Mesenchymal stem cell (in vitro differentiated cells and primary cell): ENCODE measurements at regions not wholly inside any gene's neighbourhood (a gene's known extent, or its start where the extent isn't known, plus 50 kb on each side); places are given as distances from the start of the nearest gene placed in this dataset.
A peak's percentile ranks its signal among the peaks of the same experiment; 100 is the strongest.

ENCODE experiments used
- DNase-seq: peaks from one replicate; pipeline ENCODE4 v3.0.0-alpha.2; 2013
- H2AFZ ChIP-seq: one replicate; pipeline ENCODE4 v1.6.1; 2013; ENCODE audit warnings: low read depth, mild to moderate bottlenecking, control low read depth, inconsistent platforms, low read length, moderate library complexity
- H2AK5ac ChIP-seq: 2 replicates; pipeline ENCODE4 v1.6.1; 2013; ENCODE audit warnings: low read length, moderate library complexity, mild to moderate bottlenecking, inconsistent platforms; ENCODE audit not compliant: severe bottlenecking
- H2BK120ac ChIP-seq: one replicate; pipeline ENCODE4 v1.6.1; 2013; ENCODE audit warnings: low read depth, mild to moderate bottlenecking, inconsistent platforms, low read length, moderate library complexity
- H2BK12ac ChIP-seq, 2 experiments: one replicate each; pipeline ENCODE4 v1.6.1; 2013; ENCODE audit warnings: inconsistent platforms in 2 of 2, low read length in 2 of 2, mild to moderate bottlenecking in 2 of 2, moderate library complexity in 2 of 2, control low read depth in 1 of 2
- H2BK15ac ChIP-seq: one replicate; pipeline ENCODE4 v1.6.1; 2013; ENCODE audit warnings: mild to moderate bottlenecking, low read depth, inconsistent platforms; ENCODE audit not compliant: poor library complexity, severe bottlenecking
- H2BK5ac ChIP-seq: 2 replicates; pipeline ENCODE4 v1.6.1; 2013; ENCODE audit warnings: low read depth, mild to moderate bottlenecking, low read length, control low read depth, inconsistent platforms; ENCODE audit not compliant: poor library complexity, severe bottlenecking
- H3K14ac ChIP-seq, 2 experiments: one replicate each; pipeline ENCODE4 v1.6.1; 2013; ENCODE audit warnings: inconsistent platforms in 2 of 2, low read length in 2 of 2, control low read depth in 1 of 2, mild to moderate bottlenecking in 1 of 2, moderate library complexity in 1 of 2
- H3K18ac ChIP-seq, 2 experiments: one replicate each; pipeline ENCODE4 v1.6.1; 2013; ENCODE audit warnings: inconsistent platforms in 2 of 2, low read length in 2 of 2, control low read depth in 1 of 2, low read depth in 1 of 2, mild to moderate bottlenecking in 1 of 2
- H3K23ac ChIP-seq, 2 experiments: one replicate each; pipeline ENCODE4 v1.6.1; 2013; ENCODE audit warnings: inconsistent platforms in 2 of 2, low read length in 2 of 2, mild to moderate bottlenecking in 2 of 2, moderate library complexity in 2 of 2, control low read depth in 1 of 2
- H3K27ac ChIP-seq: 2 replicates; pipeline ENCODE4 v1.5.1; 2013; ENCODE audit warnings: mild to moderate bottlenecking, moderate library complexity, low read length, control low read depth, inconsistent platforms; ENCODE audit not compliant: poor library complexity, severe bottlenecking
- H3K27me3 ChIP-seq, 2 experiments: 2 replicates each; pipeline versions ENCODE4 v1.6.1 to v1.7.0; 2013; ENCODE audit warnings: low read length in 2 of 2, mild to moderate bottlenecking in 2 of 2, moderate library complexity in 2 of 2, control low read depth in 1 of 2, inconsistent platforms in 1 of 2; ENCODE audit not compliant: control insufficient read depth in 1 of 2, insufficient read depth in 1 of 2
- H3K36me3 ChIP-seq, 2 experiments: 2 replicates each; pipeline versions ENCODE4 v1.6.1 to v1.7.0; 2013; ENCODE audit warnings: low read length in 2 of 2, control low read depth in 1 of 2, inconsistent platforms in 1 of 2, low read depth in 1 of 2, mild to moderate bottlenecking in 1 of 2; ENCODE audit not compliant: insufficient read depth in 2 of 2, control insufficient read depth in 1 of 2
- H3K4ac ChIP-seq, 2 experiments: one replicate each; pipeline ENCODE4 v1.6.1; 2013; ENCODE audit warnings: inconsistent platforms in 2 of 2, low read length in 2 of 2, mild to moderate bottlenecking in 2 of 2, moderate library complexity in 2 of 2, control low read depth in 1 of 2, low read depth in 1 of 2
- H3K4me1 ChIP-seq: 2 replicates; pipeline ENCODE4 v1.6.1; 2013; ENCODE audit warnings: low read depth, low read length, control low read depth; ENCODE audit not compliant: control insufficient read depth, insufficient read depth
- H3K4me2 ChIP-seq: 2 replicates; pipeline ENCODE4 v1.6.1; 2013; ENCODE audit warnings: low read length, mild to moderate bottlenecking, inconsistent platforms; ENCODE audit not compliant: poor library complexity, severe bottlenecking
- H3K4me3 ChIP-seq, 2 experiments: 2 replicates each; pipeline versions ENCODE4 v1.5.1 to v1.7.0; 2013; ENCODE audit warnings: low read length in 2 of 2, mild to moderate bottlenecking in 2 of 2, control low read depth in 1 of 2, low read depth in 1 of 2; ENCODE audit not compliant: insufficient read depth in 1 of 2
- H3K79me1 ChIP-seq: replicated peaks from 2 replicates; pipeline ENCODE4 v1.6.1; 2013; ENCODE audit warnings: mild to moderate bottlenecking, control low read depth, low read length, inconsistent platforms; ENCODE audit not compliant: poor library complexity, severe bottlenecking
- H3K9ac ChIP-seq: 2 replicates; pipeline ENCODE4 v1.7.0; 2013; ENCODE audit warnings: mild to moderate bottlenecking, low read length, moderate library complexity
- H3K9me3 ChIP-seq: 2 replicates; pipeline ENCODE4 v1.7.0; 2013; ENCODE audit warnings: mild to moderate bottlenecking, low read length; ENCODE audit not compliant: control insufficient read depth
- H4K8ac ChIP-seq: one replicate; pipeline ENCODE4 v1.6.1; 2013; ENCODE audit warnings: inconsistent platforms, mild to moderate bottlenecking, low read length, moderate library complexity
- H4K91ac ChIP-seq: one replicate; pipeline ENCODE4 v1.6.1; 2013; ENCODE audit warnings: mild to moderate bottlenecking, low read length, inconsistent platforms
- WGBS: methylation state at CpG from one replicate; pipeline ENCODE4 v1.1.7; 2013; ENCODE audit warnings: mixed read lengths; 5-methylcytosine and 5-hydroxymethylcytosine counted together

- no peaks in the 10 kb centered on the region for H3K27me3 ChIP-seq
- no peak overlapping the region for H2AFZ ChIP-seq
- H3K27ac ChIP-seq = no peak overlapping the region
- no peaks in the 10 kb centered on the region for H3K79me1 ChIP-seq
- no peak overlapping the region for H3K18ac ChIP-seq
- H3K36me3 ChIP-seq = no peaks in the 10 kb centered on the region
- H2BK15ac ChIP-seq = no peak overlapping the region
- no peak overlapping the region for H2BK5ac ChIP-seq
- 98% methylated on average over 2 of the region's 2 CpGs for WGBS
- no peak overlapping the region for H2AK5ac ChIP-seq
- H3K4me3 ChIP-seq = no peak overlapping the region
- no peak overlapping the region for H4K8ac ChIP-seq
- no peak overlapping the region for H4K91ac ChIP-seq
- H3K23ac ChIP-seq = no peak overlapping the region
- no peak overlapping the region for H3K4ac ChIP-seq
- H3K4me1 ChIP-seq = no peaks in the 10 kb centered on the region
- H3K4me2 ChIP-seq = no peak overlapping the region
- DNase-seq = no peak
- no peak overlapping the region for H3K9ac ChIP-seq
- H3K14ac ChIP-seq = no peak overlapping the region
- H3K9me3 ChIP-seq = no peaks in the 10 kb centered on the region
- peak overlapping the region in 1 of 2 experiments; percentile 71 for H2BK12ac ChIP-seq
- H2BK120ac ChIP-seq = no peak overlapping the region
Measured at GRCh38 chr11:106384429-106384828, 307.0 kb downstream of the AASDHPPT start.

- Histone ChIP-seq H2BK5ac (no peak overlapping the region), H3K36me3 (no peaks in the 10 kb centered on the region), H3K4ac (no peak overlapping the region), H4K91ac (no peak overlapping the region), H2BK120ac (no peak overlapping the region), H3K4me2 (no peak overlapping the region), H2BK15ac (no peak overlapping the region), H3K14ac (no peak overlapping the region), H3K9ac (no peak overlapping the region), H3K4me3 (no peak overlapping the region), H3K79me1 (no peaks in the 10 kb centered on the region), H3K23ac (no peak overlapping the region), H4K8ac (no peak overlapping the region), H3K18ac (no peak overlapping the region), H2AK5ac (no peak overlapping the region), H3K9me3 (no peaks in the 10 kb centered on the region), H2AFZ (no peak overlapping the region), H3K4me1 (no peaks in the 10 kb centered on the region), H3K27ac (no peak overlapping the region), H2BK12ac (no peak overlapping the region), H3K27me3 (no peaks in the 10 kb centered on the region)
- 78% methylated on average over 2 of the region's 2 CpGs for WGBS
- peak; percentile 29 for DNase-seq
Measured at GRCh38 chr11:106386519-106386918, 309.1 kb downstream of the AASDHPPT start.

GRCh38 chr11:106389101-106389500 is 311.6 kb downstream of the AASDHPPT start:
- Histone ChIP-seq H3K27ac (no peak overlapping the region), H3K14ac (no peak overlapping the region), H3K79me1 (no peaks in the 10 kb centered on the region), H2BK12ac (no peak overlapping the region), H2BK15ac (no peak overlapping the region), H3K4me1 (no peaks in the 10 kb centered on the region), H3K9me3 (no peaks in the 10 kb centered on the region), H3K4me2 (no peak overlapping the region), H2BK5ac (no peak overlapping the region), H4K91ac (no peak overlapping the region), H3K36me3 (no peaks in the 10 kb centered on the region), H2BK120ac (no peak overlapping the region), H3K18ac (no peak overlapping the region), H3K4me3 (no peak overlapping the region), H2AK5ac (no peak overlapping the region), H3K4ac (no peak overlapping the region), H2AFZ (no peak overlapping the region), H3K9ac (no peak overlapping the region), H3K27me3 (no peaks in the 10 kb centered on the region), H4K8ac (no peak overlapping the region), H3K23ac (no peak overlapping the region)
- DNase-seq = peak; percentile 67

- no peaks in the 10 kb centered on the region for H3K9me3 ChIP-seq
- peak overlapping the region; percentile 5 to 65 for H3K18ac ChIP-seq
- H3K4ac ChIP-seq = peak overlapping the region in 1 of 2 experiments; percentile 41
- H3K27ac ChIP-seq = no peak overlapping the region
- WGBS = 92% methylated on average over 3 of the region's 3 CpGs
- H4K8ac ChIP-seq = peak overlapping the region; percentile 15
- no peak overlapping the region for H2BK5ac ChIP-seq
- no peak overlapping the region for H3K9ac ChIP-seq
- no peak overlapping the region for H2BK120ac ChIP-seq
- no peaks in the 10 kb centered on the region for H3K4me1 ChIP-seq
- no peaks in the 10 kb centered on the region for H3K27me3 ChIP-seq
- H2AK5ac ChIP-seq = peak overlapping the region; percentile 80
- H3K79me1 ChIP-seq = no peaks in the 10 kb centered on the region
- peak overlapping the region; percentile 23 to 49 for H2BK12ac ChIP-seq
- no peak overlapping the region for H2BK15ac ChIP-seq
- no peak for DNase-seq
- H3K36me3 ChIP-seq = no peaks in the 10 kb centered on the region
- no peak overlapping the region for H3K14ac ChIP-seq
- H3K4me2 ChIP-seq = no peak overlapping the region
- H3K4me3 ChIP-seq = no peak overlapping the region
- H4K91ac ChIP-seq = peak overlapping the region; percentile 62
- H3K23ac ChIP-seq = no peak overlapping the region
- no peak overlapping the region for H2AFZ ChIP-seq
Measured at GRCh38 chr11:106390078-106390477, 312.6 kb downstream of the AASDHPPT start.
